Gastrocnemius medialis (tissue), 4 donors: ENCODE measurements at regions not wholly inside any gene's neighbourhood (a gene's known extent, or its start where the extent isn't known, plus 50 kb on each side); places are given as distances from the start of the nearest gene placed in this dataset.

Experiments
- POLR2A ChIP-seq, 2 donors: fragments of 450-650 bp; IDR thresholded peaks; one replicate each; pipeline ENCODE4 v1.6.1; 2017; ENCODE audit warnings: antibody characterized with exemption in 2 of 2, mild to moderate bottlenecking in 2 of 2, moderate library complexity in 2 of 2
- TF ChIP-seq, protein P1 (sequence below), 5 experiments: fragments of 450-650 bp in 3 of 5; fragments of 200-600 bp in 2 of 5; sonication (generic) in 2 of 5; IDR thresholded peaks in 4 of 5; conservative IDR thresholded peaks in 1 of 5; 1 replicate in 4 of 5; 2 replicates in 1 of 5; pipeline ENCODE4 v1.5.1; 2016 to 2019; ENCODE audit warnings: antibody characterized with exemption in 5 of 5, mild to moderate bottlenecking in 3 of 5, moderate library complexity in 3 of 5

DNA sequence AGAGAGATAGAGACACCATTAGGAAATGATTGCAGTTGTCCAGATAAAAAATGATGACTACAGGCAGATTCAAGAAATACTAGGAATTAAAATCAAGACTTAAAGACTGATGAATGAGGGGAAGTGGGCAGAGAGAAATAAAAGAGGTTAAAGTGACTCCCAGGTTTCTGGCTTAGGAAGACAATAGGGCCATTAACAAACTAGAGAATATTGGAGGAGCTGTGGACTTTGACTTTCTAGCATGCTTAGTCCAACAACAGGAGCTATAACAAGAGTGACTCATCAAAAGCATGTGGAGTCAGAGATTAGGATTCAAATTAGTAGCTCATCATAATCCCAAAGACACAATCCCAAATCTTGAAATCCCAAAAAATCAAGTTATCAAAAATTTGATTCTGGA, 101.5 kb downstream of the BMP4 start:
- TF ChIP-seq, protein P1, sequence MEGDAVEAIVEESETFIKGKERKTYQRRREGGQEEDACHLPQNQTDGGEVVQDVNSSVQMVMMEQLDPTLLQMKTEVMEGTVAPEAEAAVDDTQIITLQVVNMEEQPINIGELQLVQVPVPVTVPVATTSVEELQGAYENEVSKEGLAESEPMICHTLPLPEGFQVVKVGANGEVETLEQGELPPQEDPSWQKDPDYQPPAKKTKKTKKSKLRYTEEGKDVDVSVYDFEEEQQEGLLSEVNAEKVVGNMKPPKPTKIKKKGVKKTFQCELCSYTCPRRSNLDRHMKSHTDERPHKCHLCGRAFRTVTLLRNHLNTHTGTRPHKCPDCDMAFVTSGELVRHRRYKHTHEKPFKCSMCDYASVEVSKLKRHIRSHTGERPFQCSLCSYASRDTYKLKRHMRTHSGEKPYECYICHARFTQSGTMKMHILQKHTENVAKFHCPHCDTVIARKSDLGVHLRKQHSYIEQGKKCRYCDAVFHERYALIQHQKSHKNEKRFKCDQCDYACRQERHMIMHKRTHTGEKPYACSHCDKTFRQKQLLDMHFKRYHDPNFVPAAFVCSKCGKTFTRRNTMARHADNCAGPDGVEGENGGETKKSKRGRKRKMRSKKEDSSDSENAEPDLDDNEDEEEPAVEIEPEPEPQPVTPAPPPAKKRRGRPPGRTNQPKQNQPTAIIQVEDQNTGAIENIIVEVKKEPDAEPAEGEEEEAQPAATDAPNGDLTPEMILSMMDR (IDR thresholded peaks at IDR 0.05 in 4 of 5, conservative IDR thresholded peaks at IDR 0.05 in 1 of 5): no peak
- no peak for TF ChIP-seq POLR2A (IDR thresholded peaks at IDR 0.05)
